ENCODE measurements at regions not wholly inside any gene's neighbourhood (a gene's known extent, or its start where the extent isn't known, plus 50 kb on each side); places are given as distances from the start of the nearest gene placed in this dataset.

DNA sequence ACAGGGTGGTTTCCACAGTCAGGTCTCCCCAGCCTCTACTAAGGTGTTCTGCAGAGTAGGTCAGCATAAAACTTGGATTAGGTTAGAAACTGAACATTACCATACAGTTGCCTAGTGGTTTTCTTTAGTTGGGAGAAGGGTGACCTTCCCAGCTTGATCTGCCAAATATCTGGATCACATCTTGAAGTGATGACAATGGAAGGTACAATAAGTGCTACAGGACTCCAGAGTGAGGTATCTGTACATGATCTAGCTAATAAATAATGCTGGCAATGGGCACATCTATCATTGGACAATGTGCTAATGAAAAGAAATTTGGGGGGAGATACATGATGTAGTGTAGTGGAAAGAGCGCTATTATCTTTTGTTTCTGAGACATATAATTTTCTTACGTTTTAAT lies 54.6 kb upstream of the ACVR1 start:
- CTCF ChIA-PET = no interaction called here
- intact Hi-C loops (cut with micrococcal nuclease) = no loop called here
- POLR2A ChIA-PET (ENCODE audit: unreplicated experiment) = no interaction called here
- no peak overlapping the region for H3K27ac ChIP-seq (ENCODE audit: low read length)
- DNase-seq (no peak), ATAC-seq (no peak)
- H3K9me2 ChIP-seq (replicated peaks; ENCODE audit: low read length) = no peaks in the 10 kb centered on the region
- H3K4me1 ChIP-seq (ENCODE audit: insufficient read depth, low read length) = peaks cover 12% of the 10 kb centered on the region
- H4K20me1 ChIP-seq (ENCODE audit: low read length) = no peaks in the 10 kb centered on the region
- H3F3A ChIP-seq (ENCODE audit: low read length, unreplicated experiment) = no peaks in the 10 kb centered on the region
- no peak overlapping the region for H3K9ac ChIP-seq (ENCODE audit: low read length)
- no peaks in the 10 kb centered on the region for H3K27me3 ChIP-seq (ENCODE audit: low read length)
- no peaks in the 10 kb centered on the region for H3K9me3 ChIP-seq (ENCODE audit: low read length)
- no peak overlapping the region for H3K4me2 ChIP-seq (ENCODE audit: low read length)
- H2AFZ ChIP-seq (ENCODE audit: low read length) = no peak overlapping the region
- no TSS peak for BruUV-seq (replicated peaks)
- H3K79me2 ChIP-seq (ENCODE audit: low read length) = no peaks in the 10 kb centered on the region
- no peaks in the 10 kb centered on the region for H3K36me3 ChIP-seq (ENCODE audit: low read depth, low read length)
- TF ChIP-seq EZH2phosphoT487 (IDR thresholded peaks at IDR 0.05; ENCODE audit: borderline replicate concordance, low read length) = no peak
- no peak for TF ChIP-seq EZH2 (IDR thresholded peaks at IDR 0.05; ENCODE audit: low read length, unreplicated experiment)
- TF ChIP-seq, protein P1, sequence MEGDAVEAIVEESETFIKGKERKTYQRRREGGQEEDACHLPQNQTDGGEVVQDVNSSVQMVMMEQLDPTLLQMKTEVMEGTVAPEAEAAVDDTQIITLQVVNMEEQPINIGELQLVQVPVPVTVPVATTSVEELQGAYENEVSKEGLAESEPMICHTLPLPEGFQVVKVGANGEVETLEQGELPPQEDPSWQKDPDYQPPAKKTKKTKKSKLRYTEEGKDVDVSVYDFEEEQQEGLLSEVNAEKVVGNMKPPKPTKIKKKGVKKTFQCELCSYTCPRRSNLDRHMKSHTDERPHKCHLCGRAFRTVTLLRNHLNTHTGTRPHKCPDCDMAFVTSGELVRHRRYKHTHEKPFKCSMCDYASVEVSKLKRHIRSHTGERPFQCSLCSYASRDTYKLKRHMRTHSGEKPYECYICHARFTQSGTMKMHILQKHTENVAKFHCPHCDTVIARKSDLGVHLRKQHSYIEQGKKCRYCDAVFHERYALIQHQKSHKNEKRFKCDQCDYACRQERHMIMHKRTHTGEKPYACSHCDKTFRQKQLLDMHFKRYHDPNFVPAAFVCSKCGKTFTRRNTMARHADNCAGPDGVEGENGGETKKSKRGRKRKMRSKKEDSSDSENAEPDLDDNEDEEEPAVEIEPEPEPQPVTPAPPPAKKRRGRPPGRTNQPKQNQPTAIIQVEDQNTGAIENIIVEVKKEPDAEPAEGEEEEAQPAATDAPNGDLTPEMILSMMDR (conservative IDR thresholded peaks at IDR 0.05; ENCODE audit: low read depth, low read length) = no peak
- H3K4me3 ChIP-seq (ENCODE audit: low read length) = no peak overlapping the region

- intact Hi-C loops (cut with micrococcal nuclease) = no loop called here
- H3K4me1 ChIP-seq (ENCODE audit: insufficient read depth, low read length) = peaks cover 6% of the 10 kb centered on the region
- POLR2A ChIA-PET (ENCODE audit: unreplicated experiment) = no interaction called here
- H3K4me2 ChIP-seq (ENCODE audit: low read length) = no peak overlapping the region
- no peak overlapping the region for H3K27ac ChIP-seq (ENCODE audit: low read length)
- DNase-seq (no peak), ATAC-seq (no peak)
- no peak overlapping the region for H2AFZ ChIP-seq (ENCODE audit: low read length)
- no peaks in the 10 kb centered on the region for H3K36me3 ChIP-seq (ENCODE audit: low read depth, low read length)
- H3K9me2 ChIP-seq (replicated peaks; ENCODE audit: low read length) = no peaks in the 10 kb centered on the region
- no TSS peak for BruUV-seq (replicated peaks)
- H3K79me2 ChIP-seq (ENCODE audit: low read length) = no peaks in the 10 kb centered on the region
- no peak overlapping the region for H3K4me3 ChIP-seq (ENCODE audit: low read length)
- H3K27me3 ChIP-seq (ENCODE audit: low read length) = no peaks in the 10 kb centered on the region
- TF ChIP-seq EZH2 (IDR thresholded peaks at IDR 0.05; ENCODE audit: low read length, unreplicated experiment) (no peak), EZH2phosphoT487 (IDR thresholded peaks at IDR 0.05; ENCODE audit: borderline replicate concordance, low read length) (no peak)
- TF ChIP-seq, protein P1 (conservative IDR thresholded peaks at IDR 0.05; ENCODE audit: low read depth, low read length) = no peak
- CTCF ChIA-PET = no interaction called here
- H3F3A ChIP-seq (ENCODE audit: low read length, unreplicated experiment) = no peaks in the 10 kb centered on the region
- no peak overlapping the region for H3K9ac ChIP-seq (ENCODE audit: low read length)
- H3K9me3 ChIP-seq (ENCODE audit: low read length) = no peaks in the 10 kb centered on the region
- no peaks in the 10 kb centered on the region for H4K20me1 ChIP-seq (ENCODE audit: low read length)
Measured at GRCh38 chr2:157929871-157930667, 53.9 kb upstream of the ACVR1 start.

GRCh38 chr2:157928372-157928771 lies 52.2 kb upstream of the ACVR1 start:
- Histone ChIP-seq H2AFZ (ENCODE audit: low read length) (no peak overlapping the region), H3K4me2 (ENCODE audit: low read length) (no peak overlapping the region), H3K4me1 (ENCODE audit: insufficient read depth, low read length) (no peaks in the 10 kb centered on the region), H3K27me3 (ENCODE audit: low read length) (no peaks in the 10 kb centered on the region), H3K36me3 (ENCODE audit: low read depth, low read length) (no peaks in the 10 kb centered on the region), H4K20me1 (ENCODE audit: low read length) (no peaks in the 10 kb centered on the region), H3K4me3 (ENCODE audit: low read length) (no peak overlapping the region), H3F3A (ENCODE audit: low read length, unreplicated experiment) (no peaks in the 10 kb centered on the region), H3K79me2 (ENCODE audit: low read length) (no peaks in the 10 kb centered on the region), H3K9me3 (ENCODE audit: low read length) (no peaks in the 10 kb centered on the region), H3K27ac (ENCODE audit: low read length) (no peak overlapping the region), H3K9ac (ENCODE audit: low read length) (no peak overlapping the region), H3K9me2 (replicated peaks; ENCODE audit: low read length) (no peaks in the 10 kb centered on the region)
- intact Hi-C loops (cut with micrococcal nuclease) = no loop called here
- TF ChIP-seq EZH2phosphoT487 (IDR thresholded peaks at IDR 0.05; ENCODE audit: borderline replicate concordance, low read length) (no peak), EZH2 (IDR thresholded peaks at IDR 0.05; ENCODE audit: low read length, unreplicated experiment) (no peak)
- TF ChIP-seq, protein P1 (conservative IDR thresholded peaks at IDR 0.05; ENCODE audit: low read depth, low read length) = no peak
- no peak for DNase-seq
- ChIA-PET CTCF (no interaction called here), POLR2A (ENCODE audit: unreplicated experiment) (no interaction called here)
- no TSS peak for BruUV-seq (replicated peaks)
- no peak for ATAC-seq

All from PC-3 (cell line).